ENCODE measurements at regions not wholly inside any gene's neighbourhood (a gene's known extent, or its start where the extent isn't known, plus 50 kb on each side); places are given as distances from the start of the nearest gene placed in this dataset.

- Histone ChIP-seq H3K27ac (ENCODE audit: low read length) (no peak overlapping the region), H3K27me3 (ENCODE audit: control insufficient read depth, insufficient read depth, low read length) (no peaks in the 10 kb centered on the region), H3K4me3 (ENCODE audit: low read depth in 2 of 2, low read length in 2 of 2) (no peak overlapping the region), H3K9me3 (ENCODE audit: control insufficient read depth, insufficient read depth, low read depth, low read length) (no peaks in the 10 kb centered on the region), H3K36me3 (ENCODE audit: control insufficient read depth, insufficient read depth, low read length) (no peaks in the 10 kb centered on the region), H3K4me1 (ENCODE audit: control insufficient read depth, insufficient read depth, low read length) (no peaks in the 10 kb centered on the region)
- in situ Hi-C loops (cut with HindIII; ENCODE audit: low pct_unique_long_range_greater_than_20kb, low sequenced_read_pairs), result no loop called here
- ATAC-seq, result no peak
- BruUV-seq (replicated peaks), result no TSS peak
- ChIA-PET CTCF (no interaction called here), POLR2A (interaction anchor here (0.6 kb wide), 1 partner anchor 24 kb away, joined by 11 read pairs; no protein-coding TSS in a partner anchor)
- DNase-seq (ENCODE audit: low read depth, low spot score), result no peak
- TF ChIP-seq TCF7L2 (IDR thresholded peaks at IDR 0.05; ENCODE audit: low read depth, low read length) (no peak), REST (IDR thresholded peaks at IDR 0.05; ENCODE audit: insufficient read depth in 1 of 2, low read depth in 2 of 2, low read length in 1 of 2) (no peak), POLR2AphosphoS5 (IDR thresholded peaks at IDR 0.05; ENCODE audit: low read depth, low read length) (no peak), CTCF (IDR thresholded peaks at IDR 0.05) (no peak), SIN3A (IDR thresholded peaks at IDR 0.05; ENCODE audit: borderline replicate concordance, insufficient read depth, low read depth, low read length) (no peak)
- intact Hi-C loops (cut with micrococcal nuclease; ENCODE audit: unreplicated experiment), result no loop called here
Measured at GRCh38 chr12:58655375-58655774, 264.9 kb downstream of the LRIG3 start.

GRCh38 chr12:58656254-58657009, 263.9 kb downstream of the LRIG3 start:
- intact Hi-C loops (cut with micrococcal nuclease; ENCODE audit: unreplicated experiment) (no loop called here), in situ Hi-C loops (cut with HindIII; ENCODE audit: low pct_unique_long_range_greater_than_20kb, low sequenced_read_pairs) (no loop called here)
- H3K36me3 ChIP-seq (ENCODE audit: control insufficient read depth, insufficient read depth, low read length), result no peaks in the 10 kb centered on the region
- no peaks in the 10 kb centered on the region for H3K27me3 ChIP-seq (ENCODE audit: control insufficient read depth, insufficient read depth, low read length)
- no peaks in the 10 kb centered on the region for H3K4me1 ChIP-seq (ENCODE audit: control insufficient read depth, insufficient read depth, low read length)
- ATAC-seq (no peak), DNase-seq (ENCODE audit: low read depth, low spot score) (no peak)
- no peak overlapping the region for H3K4me3 ChIP-seq (ENCODE audit: low read depth in 2 of 2, low read length in 2 of 2)
- no peaks in the 10 kb centered on the region for H3K9me3 ChIP-seq (ENCODE audit: control insufficient read depth, insufficient read depth, low read depth, low read length)
- no TSS peak for BruUV-seq (replicated peaks)
- no peak overlapping the region for H3K27ac ChIP-seq (ENCODE audit: low read length)
- POLR2A ChIA-PET, result no interaction called here
- CTCF ChIA-PET, result no interaction called here
- no peak for TF ChIP-seq SIN3A (IDR thresholded peaks at IDR 0.05; ENCODE audit: borderline replicate concordance, insufficient read depth, low read depth, low read length)
- no peak for TF ChIP-seq CTCF (IDR thresholded peaks at IDR 0.05)
- no peak for TF ChIP-seq POLR2AphosphoS5 (IDR thresholded peaks at IDR 0.05; ENCODE audit: low read depth, low read length)
- TF ChIP-seq REST (IDR thresholded peaks at IDR 0.05; ENCODE audit: insufficient read depth in 1 of 2, low read depth in 2 of 2, low read length in 1 of 2), result no peak
- no peak for TF ChIP-seq TCF7L2 (IDR thresholded peaks at IDR 0.05; ENCODE audit: low read depth, low read length)

All from Panc1 (cell line).